ENCODE measurements at regions not wholly inside any gene's neighbourhood (a gene's known extent, or its start where the extent isn't known, plus 50 kb on each side); places are given as distances from the start of the nearest gene placed in this dataset.
"Not testable (repeated sequence)": the region's sequence is repeated elsewhere in the genome, so short reads cannot be mapped to it uniquely, and the experiment has no call there.

GRCh38 chr1:157368941-157369340 lies 183.4 kb downstream of the FCRL5 start:
- DNase-seq (ENCODE audit: low spot score): not testable (repeated sequence)

GRCh38 chr1:157368363-157368762 lies 184.0 kb downstream of the FCRL5 start:
- no peak for DNase-seq (ENCODE audit: low spot score)

GRCh38 chr1:157367870-157368269 lies 184.4 kb downstream of the FCRL5 start:
- no peak for DNase-seq (ENCODE audit: low spot score)

- no peak for DNase-seq (ENCODE audit: low spot score)
These were observed 185.1 kb downstream of the FCRL5 start for GRCh38 chr1:157367091-157367739.

GRCh38 chr1:157364612-157365011 lies 187.7 kb downstream of the FCRL5 start:
- DNase-seq (ENCODE audit: low spot score): no peak

- DNase-seq (ENCODE audit: low spot score): peak; percentile 24
These were observed 188.6 kb downstream of the FCRL5 start for GRCh38 chr1:157363660-157364140.

- DNase-seq (ENCODE audit: low spot score): no peak
These were observed 192.3 kb downstream of the FCRL5 start for GRCh38 chr1:157360023-157360390.

GRCh38 chr1:157359314-157360022 lies 192.8 kb downstream of the FCRL5 start:
- no peak for DNase-seq (ENCODE audit: low spot score)

- no peak for DNase-seq (ENCODE audit: low spot score)
These were observed 195.2 kb downstream of the FCRL5 start for GRCh38 chr1:157357111-157357510.

- DNase-seq (ENCODE audit: low spot score): no peak
These were observed 195.7 kb downstream of the FCRL5 start for GRCh38 chr1:157356601-157357000.

GRCh38 chr1:157353546-157353945 lies 198.8 kb downstream of the FCRL5 start:
- DNase-seq (ENCODE audit: low spot score): no peak

- no peak for DNase-seq (ENCODE audit: low spot score)
These were observed 199.4 kb downstream of the FCRL5 start for GRCh38 chr1:157352817-157353408.

- no peak for DNase-seq (ENCODE audit: low spot score)
These were observed 200.1 kb downstream of the FCRL5 start for GRCh38 chr1:157352216-157352615.

- DNase-seq (ENCODE audit: low spot score): not testable (repeated sequence)
These were observed 200.5 kb downstream of the FCRL5 start for GRCh38 chr1:157351800-157352199.

- no peak for DNase-seq (ENCODE audit: low spot score)
These were observed 203.5 kb downstream of the FCRL5 start for GRCh38 chr1:157348538-157349480.

- DNase-seq (ENCODE audit: low spot score): no peak
These were observed 204.8 kb downstream of the FCRL5 start for GRCh38 chr1:157347506-157347905.

GRCh38 chr1:157337785-157338184 lies 199.6 kb upstream of the ETV3 start:
- not testable (repeated sequence) for DNase-seq (ENCODE audit: low spot score)

- DNase-seq (ENCODE audit: low spot score): no peak
These were observed 196.9 kb upstream of the ETV3 start for GRCh38 chr1:157335056-157335455.

- DNase-seq (ENCODE audit: low spot score): no peak
These were observed 195.8 kb upstream of the ETV3 start for GRCh38 chr1:157334041-157334440.

GRCh38 chr1:157330177-157330576 lies 192.0 kb upstream of the ETV3 start:
- DNase-seq (ENCODE audit: low spot score): not testable (repeated sequence)

- not testable (repeated sequence) for DNase-seq (ENCODE audit: low spot score)
These were observed 189.9 kb upstream of the ETV3 start for GRCh38 chr1:157328120-157328519.

All from cerebellar cortex (tissue), 1 donor.